NB4 (cell line): ENCODE measurements at regions not wholly inside any gene's neighbourhood (a gene's known extent, or its start where the extent isn't known, plus 50 kb on each side); places are given as distances from the start of the nearest gene placed in this dataset.

Experiments
- DNase-seq: peaks from one replicate; pipeline ENCODE4 v3.0.0; 2010; ENCODE audit warnings: low read depth
- H3K4me3 ChIP-seq: one replicate; pipeline ENCODE4 v1.5.1; 2011; ENCODE audit warnings: mild to moderate bottlenecking, low read depth, low read length, moderate library complexity
- MYC ChIP-seq: IDR thresholded peaks from 2 replicates; pipeline ENCODE4 v1.6.1; 2011; ENCODE audit warnings: low read depth, low read length
- POLR2A ChIP-seq: IDR thresholded peaks from 2 replicates; pipeline ENCODE4 v1.6.1; 2011; ENCODE audit warnings: mild to moderate bottlenecking; ENCODE audit not compliant: insufficient read length; ENCODE audit errors: extremely low read depth
- TF ChIP-seq, protein P1 (sequence below): IDR thresholded peaks from one replicate; pipeline ENCODE4 v1.5.1; 2012; ENCODE audit warnings: low read depth, low read length
- TF ChIP-seq, protein P2 (sequence below): IDR thresholded peaks from 2 replicates; pipeline ENCODE4 v1.6.1; 2011; ENCODE audit warnings: low read depth, low read length

DNA sequence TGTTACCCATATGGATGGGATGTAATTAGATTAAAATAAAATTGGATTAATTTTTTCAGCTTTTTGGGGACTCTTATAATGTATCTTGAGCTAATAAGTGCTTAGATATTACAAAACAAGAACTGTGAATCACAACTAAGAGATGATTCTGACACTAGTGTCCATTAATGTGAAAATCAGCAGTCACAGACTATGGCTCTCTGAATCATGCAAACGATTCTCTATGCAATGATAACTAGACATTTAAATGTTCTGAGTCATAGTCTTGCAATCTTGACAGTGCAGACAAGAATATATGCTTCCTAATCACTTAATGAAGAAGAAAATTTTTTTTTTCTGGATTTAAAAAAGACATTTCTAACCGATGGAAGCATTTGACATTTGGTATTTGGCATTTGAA, 82.2 kb upstream of the OPRM1 start:
- TF ChIP-seq, protein P1, sequence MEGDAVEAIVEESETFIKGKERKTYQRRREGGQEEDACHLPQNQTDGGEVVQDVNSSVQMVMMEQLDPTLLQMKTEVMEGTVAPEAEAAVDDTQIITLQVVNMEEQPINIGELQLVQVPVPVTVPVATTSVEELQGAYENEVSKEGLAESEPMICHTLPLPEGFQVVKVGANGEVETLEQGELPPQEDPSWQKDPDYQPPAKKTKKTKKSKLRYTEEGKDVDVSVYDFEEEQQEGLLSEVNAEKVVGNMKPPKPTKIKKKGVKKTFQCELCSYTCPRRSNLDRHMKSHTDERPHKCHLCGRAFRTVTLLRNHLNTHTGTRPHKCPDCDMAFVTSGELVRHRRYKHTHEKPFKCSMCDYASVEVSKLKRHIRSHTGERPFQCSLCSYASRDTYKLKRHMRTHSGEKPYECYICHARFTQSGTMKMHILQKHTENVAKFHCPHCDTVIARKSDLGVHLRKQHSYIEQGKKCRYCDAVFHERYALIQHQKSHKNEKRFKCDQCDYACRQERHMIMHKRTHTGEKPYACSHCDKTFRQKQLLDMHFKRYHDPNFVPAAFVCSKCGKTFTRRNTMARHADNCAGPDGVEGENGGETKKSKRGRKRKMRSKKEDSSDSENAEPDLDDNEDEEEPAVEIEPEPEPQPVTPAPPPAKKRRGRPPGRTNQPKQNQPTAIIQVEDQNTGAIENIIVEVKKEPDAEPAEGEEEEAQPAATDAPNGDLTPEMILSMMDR: no peak
- TF ChIP-seq MYC (no peak), POLR2A (no peak)
- TF ChIP-seq, protein P2, sequence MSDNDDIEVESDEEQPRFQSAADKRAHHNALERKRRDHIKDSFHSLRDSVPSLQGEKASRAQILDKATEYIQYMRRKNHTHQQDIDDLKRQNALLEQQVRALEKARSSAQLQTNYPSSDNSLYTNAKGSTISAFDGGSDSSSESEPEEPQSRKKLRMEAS: no peak
- no peak overlapping the region for H3K4me3 ChIP-seq
- no peak for DNase-seq

DNA sequence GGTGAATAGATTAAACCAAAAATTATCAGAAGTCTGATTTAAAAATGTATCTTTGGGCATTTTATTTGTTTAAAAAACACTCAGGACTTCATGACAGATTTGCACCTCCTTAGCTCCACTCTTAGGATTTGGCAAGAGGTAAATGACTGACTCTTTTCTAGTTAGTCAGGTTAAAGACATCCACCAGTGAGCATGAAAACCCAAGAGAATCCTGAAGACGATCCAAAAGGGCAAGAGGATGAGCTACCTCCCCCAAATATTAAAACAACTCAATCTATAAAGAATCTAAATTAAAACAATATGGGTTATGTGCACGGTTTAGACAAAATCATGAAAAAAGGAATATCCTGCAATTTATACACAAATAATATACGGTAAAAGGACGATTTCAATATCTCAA, 89.4 kb upstream of the OPRM1 start:
- TF ChIP-seq, protein P2: no peak
- TF ChIP-seq MYC (no peak), POLR2A (no peak)
- TF ChIP-seq, protein P1: no peak
- DNase-seq: no peak
- no peak overlapping the region for H3K4me3 ChIP-seq

DNA sequence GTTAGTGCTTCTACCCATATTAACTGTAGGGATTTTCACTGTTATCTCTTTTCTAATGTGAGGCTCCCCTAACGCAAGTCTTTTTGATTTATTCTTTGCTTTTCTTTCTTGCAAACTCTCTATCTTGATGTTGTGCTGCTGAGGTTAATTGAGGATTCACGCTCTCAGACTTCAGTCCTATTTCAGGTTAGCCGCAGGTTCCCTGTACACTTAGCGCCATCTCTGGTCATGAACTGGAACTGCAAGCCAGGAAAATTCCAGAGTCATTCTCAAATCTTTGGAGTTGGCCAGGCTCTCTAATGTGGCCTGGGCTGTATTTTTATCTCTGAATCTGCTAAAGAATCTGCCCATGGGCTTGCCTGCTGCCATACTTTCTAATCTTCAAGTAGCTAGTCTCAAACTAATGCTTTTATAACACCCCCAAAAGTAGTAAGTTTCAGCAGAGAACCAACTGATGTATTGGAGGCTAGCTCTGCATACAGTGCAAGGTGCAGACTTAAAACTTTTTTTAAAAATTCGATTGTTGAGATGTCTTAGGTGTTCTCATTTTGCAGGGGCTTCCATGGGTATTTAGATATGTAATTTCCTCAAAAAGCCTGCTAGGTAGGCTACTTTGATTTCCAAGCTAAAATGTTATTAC, 91.1 kb upstream of the OPRM1 start:
- DNase-seq: peak; percentile 41
- TF ChIP-seq MYC (no peak), POLR2A (no peak)
- TF ChIP-seq, protein P1: peak; percentile 98
- TF ChIP-seq, protein P2: no peak
- H3K4me3 ChIP-seq: no peak overlapping the region

DNA sequence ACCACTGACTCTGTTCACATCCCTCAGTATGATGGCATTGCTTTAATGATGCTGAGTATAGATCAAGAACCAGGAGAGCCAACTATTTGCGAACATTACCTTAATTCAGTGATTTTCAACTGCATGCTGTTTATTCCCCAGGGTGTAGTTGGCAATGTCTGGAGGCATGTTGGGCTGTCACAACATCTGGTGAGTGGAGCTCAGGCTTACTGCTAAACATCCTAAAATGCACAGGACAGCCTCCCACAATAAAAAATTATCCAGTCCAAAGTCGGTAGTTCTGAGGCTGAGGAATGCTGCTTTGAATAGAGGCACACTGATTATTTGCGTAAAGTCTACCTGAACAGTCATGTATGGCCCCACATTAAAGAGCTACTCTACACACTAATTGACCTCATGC, 94.8 kb upstream of the OPRM1 start:
- TF ChIP-seq, protein P1: no peak
- no peak for TF ChIP-seq POLR2A
- TF ChIP-seq MYC: no peak
- TF ChIP-seq, protein P2: no peak
- no peak overlapping the region for H3K4me3 ChIP-seq
- no peak for DNase-seq

DNA sequence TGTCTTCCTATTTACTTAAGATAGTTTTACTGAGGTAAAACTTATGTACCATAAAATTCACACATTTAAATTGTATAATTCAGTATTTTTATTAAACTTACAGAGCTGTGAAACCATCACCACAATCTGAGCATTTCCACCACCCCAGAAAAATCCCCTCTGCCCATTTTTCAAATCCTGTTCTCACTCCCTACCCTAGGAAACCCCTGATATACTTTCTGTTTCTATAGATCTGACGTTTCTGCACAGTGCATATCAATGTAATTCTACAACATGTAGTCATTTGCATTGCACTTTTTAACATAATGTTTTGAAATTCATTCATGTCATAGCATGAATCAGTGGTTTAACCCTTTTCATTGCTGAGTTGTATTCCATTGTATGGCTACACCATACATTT, 96.7 kb upstream of the OPRM1 start:
- H3K4me3 ChIP-seq: no peak overlapping the region
- DNase-seq: no peak
- TF ChIP-seq, protein P2: no peak
- TF ChIP-seq MYC (no peak), POLR2A (no peak)
- TF ChIP-seq, protein P1: no peak

DNA sequence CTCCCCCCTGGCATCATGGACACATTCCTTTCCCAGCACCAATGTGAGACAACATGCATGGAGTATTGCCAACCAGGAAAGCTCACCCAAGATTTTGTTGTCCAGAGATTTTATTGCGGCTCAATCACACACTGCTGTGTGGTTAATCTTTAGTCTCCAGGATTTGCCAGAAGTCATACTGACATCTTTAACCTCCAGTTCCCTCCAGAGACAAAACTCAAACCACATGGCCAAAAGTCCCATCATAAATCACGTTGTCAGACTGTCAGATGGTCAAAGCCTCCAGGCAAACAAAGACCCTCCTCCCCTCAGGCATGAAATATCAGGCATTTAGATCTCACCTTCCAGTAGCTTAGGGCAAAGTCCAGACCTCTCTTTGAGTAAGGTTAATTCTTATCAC, 97.3 kb upstream of the OPRM1 start:
- no peak for DNase-seq

More for the DNA sequence above, 97.3 kb upstream of the OPRM1 start:
- TF ChIP-seq, protein P1: no peak
- TF ChIP-seq, protein P2: no peak
- no peak for TF ChIP-seq MYC
- no peak for TF ChIP-seq POLR2A
- no peak overlapping the region for H3K4me3 ChIP-seq
